NCI-H128 (cell line): ENCODE measurements at regions not wholly inside any gene's neighbourhood (a gene's known extent, or its start where the extent isn't known, plus 50 kb on each side); places are given as distances from the start of the nearest gene placed in this dataset.
"Not testable (repeated sequence)": the region's sequence is repeated elsewhere in the genome, so short reads cannot be mapped to it uniquely, and the experiment has no call there.

Source experiments
- DNase-seq: peaks from one replicate; lab custom pipeline; 2025; ENCODE audit not compliant: unreplicated experiment; lab: John Stamatoyannopoulos, UW

GRCh38 chr10:36026656-36027390 lies 384.7 kb upstream of the FZD8 start:
- DNase-seq = no peak

- no peak for DNase-seq
Measured at GRCh38 chr10:36026081-36026480, 384.0 kb upstream of the FZD8 start.

GRCh38 chr10:36023939-36024338 lies 381.8 kb upstream of the FZD8 start:
- no peak for DNase-seq

GRCh38 chr10:36021096-36021495 lies 379.0 kb upstream of the FZD8 start:
- DNase-seq = no peak

GRCh38 chr10:36019749-36020148 lies 377.7 kb upstream of the FZD8 start:
- no peak for DNase-seq

GRCh38 chr10:36018996-36019395 lies 376.9 kb upstream of the FZD8 start:
- DNase-seq = no peak

- no peak for DNase-seq
Measured at GRCh38 chr10:36017137-36017536, 375.0 kb upstream of the FZD8 start.

- no peak for DNase-seq
Measured at GRCh38 chr10:36007369-36007768, 365.3 kb upstream of the FZD8 start.

GRCh38 chr10:36003688-36004087 lies 361.6 kb upstream of the FZD8 start:
- no peak for DNase-seq

GRCh38 chr10:36003031-36003600 lies 361.0 kb upstream of the FZD8 start:
- DNase-seq = no peak

GRCh38 chr10:36002445-36002844 lies 360.3 kb upstream of the FZD8 start:
- no peak for DNase-seq

- not testable (repeated sequence) for DNase-seq
Measured at GRCh38 chr10:36000754-36001153, 358.7 kb upstream of the FZD8 start.

GRCh38 chr10:35998026-35998425 lies 355.9 kb upstream of the FZD8 start:
- DNase-seq = no peak

GRCh38 chr10:35995485-35995884 lies 353.4 kb upstream of the FZD8 start:
- DNase-seq = no peak

GRCh38 chr10:35993591-35994515 lies 351.8 kb upstream of the FZD8 start:
- DNase-seq = no peak

GRCh38 chr10:35992107-35992506 lies 350.0 kb upstream of the FZD8 start:
- no peak for DNase-seq

GRCh38 chr10:35986756-35987502 lies 344.8 kb upstream of the FZD8 start:
- no peak for DNase-seq

GRCh38 chr10:35979116-35979515 lies 337.0 kb upstream of the FZD8 start:
- no peak for DNase-seq

- not testable (repeated sequence) for DNase-seq
Measured at GRCh38 chr10:35973912-35974591, 332.0 kb upstream of the FZD8 start.

- no peak for DNase-seq
Measured at GRCh38 chr10:35972275-35972674, 330.2 kb upstream of the FZD8 start.

GRCh38 chr10:35971397-35971796 lies 329.3 kb upstream of the FZD8 start:
- DNase-seq = no peak
